Activated CD8-positive, alpha-beta memory T cell treated with anti-CD3 and anti-CD28 coated beads, Interleukin-2, amount 10 ng/mL, durations not matched to agents 7 days and 5 days (primary cell): ENCODE measurements at regions not wholly inside any gene's neighbourhood (a gene's known extent, or its start where the extent isn't known, plus 50 kb on each side); places are given as distances from the start of the nearest gene placed in this dataset.
"Not testable (repeated sequence)": the region's sequence is repeated elsewhere in the genome, so short reads cannot be mapped to it uniquely, and the experiment has no call there.

ENCODE experiments used
- ATAC-seq: fragments of 150-1000 bp; cut with Tn5 transposase; one replicate; pipeline ENCODE4 v1.10.0; 2021; ENCODE audit warnings: moderate library complexity
- CTCF ChIA-PET: fragments of 350-600 bp; sonication (Branson Sonifier 250); formaldehyde crosslinking; loops from one replicate; lab custom pipeline; 2021; ENCODE audit warnings: antibody characterized with exemption; lab: Charles Lee
- DNase-seq: peaks from one replicate; pipeline ENCODE4 v3.0.0-alpha.2; 2020
- H3K27ac Mint-ChIP-seq: one replicate; pipeline ENCODE4 v1.8.0; 2021; ENCODE audit warnings: mild to moderate bottlenecking, mixed read lengths
- H3K27me3 Mint-ChIP-seq: one replicate; pipeline ENCODE4 v1.8.0; 2021; ENCODE audit warnings: mixed read lengths
- H3K36me3 Mint-ChIP-seq: one replicate; pipeline ENCODE4 v1.8.0; 2021; ENCODE audit warnings: mild to moderate bottlenecking, mixed read lengths
- H3K4me1 Mint-ChIP-seq: one replicate; pipeline ENCODE4 v1.8.0; 2021; ENCODE audit warnings: mixed read lengths
- H3K4me3 Mint-ChIP-seq: one replicate; pipeline ENCODE4 v1.8.0; 2021; ENCODE audit warnings: mild to moderate bottlenecking, moderate library complexity, mixed read lengths
- H3K9me3 Mint-ChIP-seq: one replicate; pipeline ENCODE4 v1.8.0; 2022; ENCODE audit warnings: low read depth, mixed read lengths

DNA sequence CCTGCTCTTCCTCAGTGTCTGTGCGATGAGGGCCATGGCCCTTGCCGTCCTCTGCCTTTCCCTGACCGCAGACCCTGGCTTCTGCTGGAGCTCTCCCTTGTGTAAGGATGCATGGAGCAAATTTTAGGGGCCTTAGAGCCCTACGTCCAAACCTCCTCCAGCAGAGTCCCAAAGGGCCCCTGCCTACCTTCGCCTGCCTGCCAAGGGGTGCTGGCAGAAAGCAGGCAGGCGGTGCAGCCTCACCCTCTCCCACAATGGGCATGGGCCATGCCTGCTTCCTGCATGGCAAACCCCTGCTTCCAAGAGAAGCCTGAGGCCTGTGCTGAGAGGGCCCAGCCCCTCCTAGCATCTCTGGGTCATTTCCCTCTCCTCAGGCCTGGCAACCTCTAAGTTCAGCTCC, 71.3 kb upstream of the FGF3 start:
- no peak for DNase-seq
- no peaks in the 10 kb centered on the region for H3K36me3 Mint-ChIP-seq
- no peak for ATAC-seq
- H3K27me3 Mint-ChIP-seq: peaks cover 18% of the 10 kb centered on the region
- H3K27ac Mint-ChIP-seq: no peak overlapping the region
- peaks cover 3% of the 10 kb centered on the region for H3K4me1 Mint-ChIP-seq
- no peak overlapping the region for H3K4me3 Mint-ChIP-seq
- CTCF ChIA-PET: interaction anchor here (1.1 to 2.4 kb wide), 4 partner anchors 10 to 205 kb away, joined by 3 to 8 read pairs (median 4); no protein-coding TSS in a partner anchor
- H3K9me3 Mint-ChIP-seq: no peaks in the 10 kb centered on the region

DNA sequence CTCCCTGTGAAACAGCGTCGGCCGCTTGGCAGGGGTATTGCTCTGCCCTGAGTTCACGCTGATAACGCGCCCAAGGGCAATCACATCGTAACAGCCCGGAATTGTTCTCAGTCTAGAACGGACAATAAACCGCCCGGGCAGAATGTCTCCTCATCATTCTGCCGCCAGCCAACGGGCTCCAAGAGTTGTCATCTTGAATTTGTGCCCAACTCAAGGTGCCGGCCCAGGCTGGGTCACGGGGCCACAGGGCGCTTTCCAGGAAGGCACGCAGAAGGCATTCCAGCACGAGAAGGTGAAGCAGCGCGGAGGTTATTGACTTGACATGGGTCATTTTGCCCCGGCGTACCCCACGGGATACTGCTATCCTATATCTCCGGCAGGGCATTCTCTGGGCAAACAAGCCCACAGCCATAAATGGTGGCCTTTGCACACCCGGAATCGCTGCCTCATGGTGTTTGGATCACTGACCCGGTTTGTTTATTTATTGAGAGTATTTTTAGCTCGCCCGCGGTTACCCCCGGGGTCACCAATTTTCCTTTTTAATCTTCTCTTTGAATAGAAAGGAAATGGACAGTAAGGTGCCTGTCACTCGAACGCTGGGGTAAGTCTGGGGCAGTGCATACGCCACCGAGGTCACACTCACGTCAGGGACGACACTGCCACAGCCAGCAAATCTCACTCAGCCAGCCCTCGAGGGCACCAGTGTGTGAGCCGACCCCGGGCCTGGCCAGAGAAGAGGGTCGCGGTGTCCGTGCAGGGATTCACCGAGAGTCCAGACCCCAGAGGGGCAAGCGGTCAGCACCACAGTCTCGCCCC, 72.4 kb upstream of the FGF3 start:
- Mint-ChIP-seq H3K36me3 (no peaks in the 10 kb centered on the region), H3K9me3 (no peaks in the 10 kb centered on the region), H3K27me3 (peaks cover 23% of the 10 kb centered on the region), H3K27ac (no peak overlapping the region), H3K4me3 (no peak overlapping the region), H3K4me1 (peaks cover 3% of the 10 kb centered on the region)
- DNase-seq (no peak), ATAC-seq (no peak)
- CTCF ChIA-PET: interaction anchor here (2.4 kb wide), 1 partner anchor 19 kb away, joined by 8 read pairs; no protein-coding TSS in a partner anchor

DNA sequence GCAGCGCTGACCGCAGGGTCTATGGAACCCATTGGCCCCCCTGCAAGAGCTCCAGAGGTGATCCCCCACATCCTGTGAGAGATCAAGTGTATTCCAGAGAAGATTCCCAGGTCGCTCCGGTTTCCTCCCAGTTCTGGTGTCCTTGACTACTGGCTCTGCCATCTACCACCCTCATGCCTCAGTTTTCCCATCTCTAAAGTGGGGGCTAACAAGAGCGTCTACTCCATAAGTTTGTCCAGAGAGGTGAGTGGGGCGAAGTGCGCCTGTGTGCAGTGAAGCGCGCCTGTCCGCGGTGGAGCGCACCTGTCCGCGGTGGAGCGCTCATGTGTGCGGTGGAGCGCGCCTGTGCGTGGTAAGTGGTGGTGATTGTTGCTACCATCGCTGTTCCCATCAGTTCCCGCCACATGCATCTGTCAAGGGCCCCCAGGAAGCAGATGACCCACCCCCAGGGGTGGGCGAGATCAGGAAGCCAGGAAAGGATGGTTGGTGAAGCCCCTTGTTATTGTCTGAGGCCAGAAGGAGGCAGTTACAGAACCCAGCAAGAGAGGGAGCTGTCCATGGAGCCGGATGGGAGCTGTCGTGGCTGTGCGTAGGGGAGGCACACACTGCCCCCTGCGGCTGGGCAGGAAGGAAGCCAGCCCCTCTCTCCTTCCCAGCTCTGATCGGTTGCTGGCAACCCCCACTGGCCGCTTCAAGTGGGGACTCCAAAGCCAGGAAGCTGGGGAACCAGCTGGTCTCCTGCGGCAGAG, 73.2 kb upstream of the FGF3 start:
- H3K36me3 Mint-ChIP-seq: no peaks in the 10 kb centered on the region
- DNase-seq (no peak), ATAC-seq (no peak)
- H3K27ac Mint-ChIP-seq: no peak overlapping the region
- peaks cover 28% of the 10 kb centered on the region for H3K27me3 Mint-ChIP-seq
- H3K4me3 Mint-ChIP-seq: no peak overlapping the region
- H3K4me1 Mint-ChIP-seq: peaks cover 3% of the 10 kb centered on the region
- no peaks in the 10 kb centered on the region for H3K9me3 Mint-ChIP-seq
- CTCF ChIA-PET: interaction anchor here (2.4 kb wide), 1 partner anchor 18 kb away, joined by 8 read pairs; no protein-coding TSS in a partner anchor

DNA sequence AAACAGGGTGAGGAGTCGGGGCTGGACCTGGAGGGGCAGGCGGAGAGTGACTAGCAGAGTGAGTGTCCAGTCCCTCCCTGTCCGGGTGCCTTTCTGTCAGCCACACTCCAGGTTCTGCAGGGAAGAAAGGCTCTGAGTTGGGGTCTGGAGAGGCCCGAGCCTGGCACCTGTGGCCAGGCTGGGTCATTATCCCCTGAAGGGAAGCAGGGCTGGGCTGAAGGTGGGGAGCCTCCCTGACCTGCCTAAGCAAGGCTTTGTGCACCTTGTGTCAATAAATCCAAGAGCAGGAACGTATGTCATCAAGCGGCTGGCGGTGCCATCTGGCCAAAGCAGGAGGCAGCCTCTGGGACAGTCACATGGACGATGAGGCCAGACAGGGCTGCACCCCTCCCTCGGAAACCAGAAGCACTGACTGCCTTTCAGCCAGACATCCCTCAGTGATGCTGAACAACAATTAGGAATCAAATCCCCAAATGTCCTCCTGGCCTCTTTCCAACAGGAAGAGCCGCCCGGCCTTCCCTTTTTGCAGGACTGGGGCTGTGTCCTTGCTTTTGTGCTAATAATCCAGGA, 73.9 kb upstream of the FGF3 start:
- DNase-seq (no peak), ATAC-seq (no peak)
- Mint-ChIP-seq H3K27ac (no peak overlapping the region), H3K9me3 (no peaks in the 10 kb centered on the region), H3K4me1 (peaks cover 2% of the 10 kb centered on the region), H3K4me3 (no peak overlapping the region), H3K27me3 (peaks cover 31% of the 10 kb centered on the region), H3K36me3 (no peaks in the 10 kb centered on the region)
- CTCF ChIA-PET: no interaction called here

DNA sequence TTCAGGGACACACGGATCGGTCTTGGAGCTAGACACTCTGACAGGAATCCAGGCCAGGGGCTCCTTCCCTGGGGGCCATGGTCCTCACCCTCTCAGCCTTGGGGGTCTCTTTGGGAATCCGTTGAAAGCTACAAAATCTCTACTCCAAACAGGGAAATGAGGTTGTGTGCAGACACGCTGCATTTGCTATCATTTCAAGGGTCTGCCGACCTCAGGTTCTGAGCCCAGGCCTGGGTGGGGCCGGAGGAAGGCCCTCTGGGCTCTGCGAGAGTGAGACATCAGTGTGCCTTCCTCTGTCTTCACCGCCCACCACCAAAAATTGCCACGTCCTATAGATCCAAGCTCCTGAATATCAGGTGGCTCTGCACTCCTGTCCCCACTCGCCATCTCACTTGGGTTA, 74.4 kb upstream of the FGF3 start:
- Mint-ChIP-seq H3K4me1 (no peaks in the 10 kb centered on the region), H3K9me3 (no peaks in the 10 kb centered on the region), H3K4me3 (no peak overlapping the region), H3K27ac (no peak overlapping the region), H3K36me3 (no peaks in the 10 kb centered on the region), H3K27me3 (peaks cover 31% of the 10 kb centered on the region)
- DNase-seq (no peak), ATAC-seq (no peak)
- CTCF ChIA-PET: no interaction called here

DNA sequence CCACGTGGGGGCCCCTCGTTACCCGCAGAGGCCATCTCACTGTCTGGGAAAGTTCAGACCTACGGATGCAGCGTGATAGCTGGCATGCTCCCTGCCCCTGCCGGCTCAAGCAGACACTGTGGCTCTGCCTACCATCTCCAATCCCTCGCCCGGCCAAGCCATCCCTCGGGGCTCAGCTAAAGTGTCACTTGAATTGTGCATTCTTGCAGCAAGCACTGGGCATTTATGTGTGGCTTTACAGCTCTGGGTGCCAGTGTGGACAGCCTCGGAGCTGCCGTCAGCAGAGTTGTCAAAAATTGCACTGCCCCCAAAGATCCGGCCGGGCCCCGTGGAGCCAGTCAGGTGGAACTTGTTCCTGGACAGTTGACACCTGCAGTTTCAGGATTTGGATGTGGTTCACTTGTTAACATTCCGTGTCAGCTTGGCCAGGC, 75.0 kb upstream of the FGF3 start:
- H3K27me3 Mint-ChIP-seq: peaks cover 31% of the 10 kb centered on the region
- ATAC-seq: no peak

DNA sequence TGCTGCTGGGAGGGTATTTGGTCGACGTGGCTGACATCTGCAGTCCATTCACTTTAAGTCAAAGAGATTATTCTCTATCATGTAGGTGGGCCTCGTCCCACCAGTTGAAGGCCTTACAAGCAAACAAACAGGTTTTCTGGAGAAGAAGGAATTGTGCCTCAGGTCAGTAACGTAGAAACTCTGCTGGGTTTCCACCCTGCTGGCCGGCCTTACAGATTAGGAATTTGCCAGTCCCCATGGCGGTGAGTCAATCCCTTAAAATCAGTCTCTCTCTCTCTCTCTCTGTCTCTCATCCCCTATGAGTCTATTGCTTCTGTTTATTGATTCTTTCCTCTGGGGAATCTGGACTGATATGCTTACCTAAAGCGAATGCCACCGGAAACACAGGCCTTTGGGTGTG, 75.4 kb upstream of the FGF3 start:
- H3K4me3 Mint-ChIP-seq: no peak overlapping the region
- H3K36me3 Mint-ChIP-seq: no peaks in the 10 kb centered on the region
- ATAC-seq: no peak
- no peak for DNase-seq
- H3K27me3 Mint-ChIP-seq: peaks cover 30% of the 10 kb centered on the region
- H3K4me1 Mint-ChIP-seq: no peaks in the 10 kb centered on the region
- H3K27ac Mint-ChIP-seq: no peak overlapping the region
- no peaks in the 10 kb centered on the region for H3K9me3 Mint-ChIP-seq
- CTCF ChIA-PET: no interaction called here

More for the DNA sequence above, 75.0 kb upstream of the FGF3 start:
- no peak for DNase-seq
- no peak overlapping the region for H3K27ac Mint-ChIP-seq
- no peak overlapping the region for H3K4me3 Mint-ChIP-seq
- H3K4me1 Mint-ChIP-seq: no peaks in the 10 kb centered on the region
- H3K9me3 Mint-ChIP-seq: no peaks in the 10 kb centered on the region
- CTCF ChIA-PET: no interaction called here
- H3K36me3 Mint-ChIP-seq: no peaks in the 10 kb centered on the region

DNA sequence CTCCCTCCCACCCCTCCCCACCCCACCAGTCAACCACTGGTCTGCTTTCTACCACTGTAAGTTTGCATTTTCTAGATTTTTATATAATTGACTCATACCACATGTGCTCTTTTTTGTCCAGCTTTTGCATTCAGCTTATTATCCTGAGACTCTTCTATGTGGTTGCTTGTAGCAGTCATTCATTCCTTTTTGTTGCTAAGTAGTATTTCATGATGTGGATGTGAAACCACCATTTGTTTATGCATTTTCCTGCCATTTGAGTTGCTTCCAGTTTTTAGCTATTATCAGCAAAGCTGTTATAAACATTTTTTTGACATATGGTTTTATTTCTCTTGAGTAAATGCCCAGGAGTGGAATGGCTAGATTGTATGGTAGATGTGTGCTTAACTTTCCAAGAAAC, 77.0 kb upstream of the FGF3 start:
- CTCF ChIA-PET: interaction anchor here (2.0 kb wide), 1 partner anchor 13 kb away, joined by 6 read pairs; no protein-coding TSS in a partner anchor
- ATAC-seq (no peak), DNase-seq (no peak)
- H3K36me3 Mint-ChIP-seq: no peaks in the 10 kb centered on the region
- H3K27ac Mint-ChIP-seq: no peak overlapping the region
- no peaks in the 10 kb centered on the region for H3K4me1 Mint-ChIP-seq
- H3K9me3 Mint-ChIP-seq: no peaks in the 10 kb centered on the region
- no peak overlapping the region for H3K4me3 Mint-ChIP-seq
- H3K27me3 Mint-ChIP-seq: peaks cover 19% of the 10 kb centered on the region

DNA sequence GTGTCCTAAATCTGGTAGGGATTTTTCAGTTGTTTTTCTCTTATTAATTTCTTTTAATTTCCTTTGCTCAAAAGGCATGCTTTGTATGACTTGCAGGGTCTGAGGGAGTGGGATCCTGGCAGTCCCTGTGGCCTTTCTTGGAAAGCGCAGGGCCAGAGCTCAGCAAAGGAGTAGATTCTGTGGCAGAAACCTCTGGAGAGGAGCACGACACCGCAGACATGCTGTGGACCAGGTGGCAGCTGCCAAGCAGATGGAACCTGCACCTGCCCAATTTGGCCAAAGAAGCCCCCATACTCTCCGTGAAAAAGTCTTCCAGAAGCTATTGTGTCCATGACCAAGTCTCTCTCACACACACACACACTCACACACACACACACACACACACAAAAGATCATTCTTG, 78.9 kb upstream of the FGF3 start:
- H3K36me3 Mint-ChIP-seq: no peaks in the 10 kb centered on the region
- no peak for DNase-seq
- H3K4me1 Mint-ChIP-seq: no peaks in the 10 kb centered on the region
- no peaks in the 10 kb centered on the region for H3K9me3 Mint-ChIP-seq
- no peak overlapping the region for H3K27ac Mint-ChIP-seq
- no peak overlapping the region for H3K4me3 Mint-ChIP-seq
- no peak for ATAC-seq
- H3K27me3 Mint-ChIP-seq: peaks cover 16% of the 10 kb centered on the region
- CTCF ChIA-PET: interaction anchor here (1.0 kb wide), 1 partner anchor 9 kb away, joined by 4 read pairs; no protein-coding TSS in a partner anchor

DNA sequence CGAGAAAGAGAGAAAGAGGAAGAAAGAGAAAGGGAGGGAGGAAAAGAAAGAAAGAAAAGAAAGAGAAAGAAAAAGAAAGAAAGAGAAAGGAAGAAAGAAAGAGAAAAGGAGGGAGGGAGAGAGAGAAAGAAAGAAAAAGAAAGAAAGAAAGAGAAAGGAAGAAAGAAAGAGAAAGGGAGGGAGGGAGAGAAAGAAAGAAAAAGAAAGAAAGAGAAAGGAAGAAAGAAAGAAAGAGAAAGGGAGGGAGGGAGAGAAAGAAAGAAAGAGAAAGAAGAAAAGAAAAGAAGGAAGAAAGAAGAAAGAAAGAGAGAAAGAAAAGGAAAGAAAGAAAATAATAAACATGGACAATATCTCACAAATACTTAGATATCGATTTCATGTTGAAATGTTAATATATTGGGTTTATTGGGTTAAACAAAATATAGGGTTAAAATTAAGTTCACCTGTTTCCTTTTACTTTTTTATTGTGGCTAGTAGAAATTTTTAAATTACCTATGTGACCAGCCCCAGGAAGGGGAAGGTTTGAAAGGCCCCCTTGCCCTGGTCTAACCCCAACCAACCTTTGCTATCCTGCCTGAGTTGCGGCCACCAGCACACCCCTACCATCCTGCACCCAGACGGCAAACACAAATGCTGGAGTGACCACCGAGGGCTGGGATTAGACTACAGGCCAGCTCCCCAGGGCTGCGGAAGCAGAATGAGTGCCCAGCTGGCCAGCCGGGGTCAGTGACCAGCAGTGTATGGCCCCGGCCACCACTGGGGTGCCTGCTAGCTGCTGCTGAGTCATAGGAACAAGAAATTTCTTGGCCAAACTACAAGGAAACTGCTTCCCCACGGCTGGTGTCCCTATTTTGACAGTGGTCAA, 81.0 kb upstream of the FGF3 start:
- DNase-seq (no peak), ATAC-seq (no peak)
- H3K4me3 Mint-ChIP-seq: no peak overlapping the region
- H3K9me3 Mint-ChIP-seq: no peaks in the 10 kb centered on the region
- CTCF ChIA-PET: no interaction called here
- no peaks in the 10 kb centered on the region for H3K4me1 Mint-ChIP-seq
- no peak overlapping the region for H3K27ac Mint-ChIP-seq
- H3K36me3 Mint-ChIP-seq: no peaks in the 10 kb centered on the region
- H3K27me3 Mint-ChIP-seq: peaks cover 13% of the 10 kb centered on the region

DNA sequence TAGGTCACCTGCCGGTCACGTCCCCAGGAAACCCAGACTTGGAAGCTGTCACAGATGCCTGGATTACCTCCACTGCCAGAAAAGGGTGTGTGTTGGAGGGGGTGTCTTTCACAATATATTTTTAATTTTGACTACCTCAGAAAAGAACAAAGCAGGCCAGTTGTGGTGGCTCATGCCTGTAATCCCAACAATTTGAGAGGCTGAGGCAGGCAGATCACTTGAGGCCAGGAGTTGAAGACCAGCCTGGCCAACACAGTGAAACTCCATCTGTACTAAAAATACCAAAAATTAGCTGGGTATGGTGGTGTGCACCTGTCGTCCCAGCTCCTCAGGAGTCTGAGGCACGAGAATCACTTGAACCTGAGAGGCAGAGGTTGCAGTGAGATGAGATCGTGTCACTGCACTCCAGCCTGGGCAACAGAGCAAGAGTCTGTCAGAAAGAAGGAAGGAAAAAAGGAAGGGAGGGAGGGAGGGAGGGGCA, 81.6 kb upstream of the FGF3 start:
- DNase-seq, H3K36me3 Mint-ChIP-seq, H3K9me3 Mint-ChIP-seq, ATAC-seq, H3K4me3 Mint-ChIP-seq, H3K4me1 Mint-ChIP-seq, H3K27ac Mint-ChIP-seq: not testable (repeated sequence)
- CTCF ChIA-PET: interaction anchor here (1.3 kb wide), 1 partner anchor 11 kb away, joined by 3 read pairs; no protein-coding TSS in a partner anchor
- H3K27me3 Mint-ChIP-seq: peaks cover 13% of the 10 kb centered on the region

DNA sequence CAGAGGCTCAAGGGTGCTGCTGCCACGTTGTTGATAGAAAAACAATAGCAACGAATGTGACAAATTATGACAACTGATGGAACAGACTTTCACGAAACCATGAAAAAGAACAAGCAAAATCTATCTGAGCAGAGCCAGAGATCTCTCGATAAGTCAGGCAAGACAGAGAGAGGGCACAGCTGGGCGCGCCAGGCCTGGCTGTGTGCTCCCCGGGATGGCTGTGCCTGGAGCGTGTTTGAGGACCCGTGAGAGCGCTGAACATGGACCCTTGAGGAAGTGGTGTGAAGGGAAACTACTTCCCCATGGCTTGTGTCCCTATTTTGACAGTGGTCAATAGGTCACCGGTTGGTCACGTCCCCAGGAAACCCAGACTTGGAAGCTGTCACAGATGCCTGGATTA, 83.1 kb upstream of the FGF3 start:
- Mint-ChIP-seq H3K27ac (no peak overlapping the region), H3K27me3 (peaks cover 7% of the 10 kb centered on the region), H3K4me1 (no peaks in the 10 kb centered on the region), H3K9me3 (no peaks in the 10 kb centered on the region), H3K4me3 (no peak overlapping the region), H3K36me3 (no peaks in the 10 kb centered on the region)
- ATAC-seq (no peak), DNase-seq (no peak)
- CTCF ChIA-PET: interaction anchor here (1.2 to 1.8 kb wide), 2 partner anchors 13 to 17 kb away, joined by 3 to 5 read pairs; no protein-coding TSS in a partner anchor
